MG63 (cell line): ENCODE measurements at regions not wholly inside any gene's neighbourhood (a gene's known extent, or its start where the extent isn't known, plus 50 kb on each side); places are given as distances from the start of the nearest gene placed in this dataset.

Experiments
- DNase-seq: peaks from one replicate; pipeline ENCODE4 v3.0.0-alpha.2; 2020
- H3K27me3 ChIP-seq: fragments of 250-450 bp; sonication (Bioruptor Pico); 2 replicates; pipeline ENCODE4 v1.5.1; 2020; ENCODE audit warnings: mild to moderate bottlenecking, moderate library complexity
- H3K36me3 ChIP-seq: fragments of 250-450 bp; sonication (Bioruptor Pico); 2 replicates; pipeline ENCODE4 v1.5.1; 2020; ENCODE audit warnings: mild to moderate bottlenecking, moderate library complexity
- H3K4me3 ChIP-seq: fragments of 250-450 bp; sonication (Bioruptor Pico); 2 replicates; pipeline ENCODE4 v1.5.1; 2020; ENCODE audit warnings: mild to moderate bottlenecking, moderate library complexity
- H3K9me3 ChIP-seq: fragments of 250-450 bp; sonication (Bioruptor Pico); 2 replicates; pipeline ENCODE4 v1.5.1; 2020; ENCODE audit warnings: mild to moderate bottlenecking, moderate library complexity

DNA sequence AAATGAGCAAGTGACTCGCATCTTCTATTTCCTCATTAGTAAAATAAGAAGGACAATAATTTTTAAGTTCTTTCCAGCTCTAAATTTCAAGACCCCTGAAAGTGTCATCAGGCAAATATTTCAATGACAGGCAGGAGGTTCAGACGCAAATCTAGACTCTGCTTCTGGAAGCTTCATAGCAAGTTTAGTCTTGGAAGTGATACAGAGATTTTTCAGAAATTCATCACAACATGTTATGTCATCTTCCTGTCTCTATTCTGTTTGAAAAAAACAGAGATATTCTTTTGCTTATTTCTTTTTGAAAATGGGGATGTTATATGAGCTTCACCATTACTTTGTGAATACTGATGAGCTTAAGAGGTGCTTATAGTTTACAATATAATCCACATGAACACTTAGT, 74.0 kb downstream of the C3orf85 start:
- no peaks in the 10 kb centered on the region for H3K27me3 ChIP-seq
- no peak overlapping the region for H3K4me3 ChIP-seq
- no peaks in the 10 kb centered on the region for H3K9me3 ChIP-seq
- no peak for DNase-seq
- H3K36me3 ChIP-seq, result no peaks in the 10 kb centered on the region

DNA sequence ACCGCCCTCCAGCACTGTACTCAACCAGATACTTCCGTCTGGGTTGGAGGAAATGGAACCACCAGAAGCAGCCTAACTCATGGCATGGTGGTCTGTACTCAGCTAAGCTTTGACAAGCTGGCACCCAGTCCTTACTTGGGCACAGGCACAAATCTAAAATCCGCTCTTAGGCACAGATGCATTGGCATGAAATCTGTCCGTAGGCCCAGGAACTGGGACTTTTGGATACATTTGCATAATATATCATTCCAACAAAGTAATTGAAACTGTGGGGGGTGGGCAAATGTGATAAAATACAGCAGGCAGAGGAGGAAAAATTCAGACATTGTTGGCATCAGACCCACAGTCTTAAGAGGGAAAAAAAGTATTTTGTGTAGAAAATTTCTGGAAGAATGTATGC, 75.4 kb downstream of the C3orf85 start:
- Histone ChIP-seq H3K27me3 (no peaks in the 10 kb centered on the region), H3K36me3 (no peaks in the 10 kb centered on the region), H3K4me3 (no peak overlapping the region), H3K9me3 (no peaks in the 10 kb centered on the region)
- no peak for DNase-seq

DNA sequence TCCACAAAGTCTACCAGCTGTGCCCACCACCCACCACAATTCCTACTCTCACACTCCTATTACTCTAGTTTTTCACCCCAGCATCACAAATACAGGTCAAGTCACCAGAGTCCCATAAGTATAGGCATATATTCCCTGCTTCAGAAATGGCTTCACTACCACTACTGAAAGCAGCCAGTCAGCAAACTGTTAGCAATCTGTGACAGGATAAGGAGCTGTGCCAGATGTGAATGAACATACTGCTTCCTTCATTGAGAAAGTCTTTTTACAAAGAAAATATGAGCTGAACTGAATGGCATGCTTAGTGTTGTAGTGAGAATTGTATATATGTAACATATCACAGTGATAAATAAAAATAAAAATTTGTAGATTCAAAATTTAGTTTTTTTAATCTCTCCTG, 76.8 kb downstream of the C3orf85 start:
- H3K4me3 ChIP-seq, result no peak overlapping the region
- no peaks in the 10 kb centered on the region for H3K9me3 ChIP-seq
- DNase-seq, result no peak
- no peaks in the 10 kb centered on the region for H3K36me3 ChIP-seq
- no peaks in the 10 kb centered on the region for H3K27me3 ChIP-seq

DNA sequence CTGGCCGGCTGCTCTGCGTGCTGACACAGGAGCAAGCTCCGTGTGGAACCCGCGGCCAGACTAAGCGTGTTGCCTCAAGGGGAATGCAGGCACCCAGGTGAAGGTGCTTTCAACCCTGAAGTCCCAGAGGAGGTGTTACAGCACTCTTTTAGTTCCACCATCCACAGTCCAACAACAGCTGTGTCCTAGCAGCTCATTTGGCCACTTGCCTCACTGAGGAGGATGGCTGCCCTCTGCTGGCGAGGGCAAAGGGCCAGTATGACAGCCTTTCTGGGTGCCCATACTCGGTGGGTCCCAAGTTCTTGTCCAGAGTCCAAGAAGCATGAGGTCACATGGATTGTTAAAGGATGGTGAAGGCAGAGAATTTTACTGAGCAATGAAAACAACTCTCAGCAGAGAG, 87.8 kb downstream of the C3orf85 start:
- Histone ChIP-seq H3K36me3 (no peaks in the 10 kb centered on the region), H3K9me3 (no peaks in the 10 kb centered on the region), H3K27me3 (no peaks in the 10 kb centered on the region; the same call in 1 of the 2 replicates), H3K4me3 (no peak overlapping the region)
- peak; percentile 66 for DNase-seq

DNA sequence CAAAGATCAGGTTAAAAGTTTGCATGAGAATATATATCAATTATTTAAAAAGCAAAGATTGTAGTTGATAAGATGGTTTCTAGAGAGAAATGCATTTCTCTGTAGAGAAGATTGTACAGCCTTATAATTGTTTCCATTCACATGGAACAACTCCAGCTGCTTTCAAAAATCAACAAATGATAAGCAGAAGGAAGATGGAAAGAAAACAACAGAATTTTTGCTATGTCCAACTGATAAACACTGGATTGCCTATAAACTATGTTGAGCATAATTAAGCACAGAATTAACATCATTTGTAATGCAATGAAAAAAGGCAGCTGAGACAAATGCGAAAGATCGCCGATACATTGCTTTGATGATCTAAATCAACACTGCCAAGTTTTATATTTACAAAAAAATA, 89.0 kb downstream of the C3orf85 start:
- Histone ChIP-seq H3K36me3 (no peaks in the 10 kb centered on the region), H3K4me3 (no peak overlapping the region), H3K9me3 (no peaks in the 10 kb centered on the region), H3K27me3 (no peaks in the 10 kb centered on the region; the same call in 1 of the 2 replicates)
- DNase-seq, result no peak

DNA sequence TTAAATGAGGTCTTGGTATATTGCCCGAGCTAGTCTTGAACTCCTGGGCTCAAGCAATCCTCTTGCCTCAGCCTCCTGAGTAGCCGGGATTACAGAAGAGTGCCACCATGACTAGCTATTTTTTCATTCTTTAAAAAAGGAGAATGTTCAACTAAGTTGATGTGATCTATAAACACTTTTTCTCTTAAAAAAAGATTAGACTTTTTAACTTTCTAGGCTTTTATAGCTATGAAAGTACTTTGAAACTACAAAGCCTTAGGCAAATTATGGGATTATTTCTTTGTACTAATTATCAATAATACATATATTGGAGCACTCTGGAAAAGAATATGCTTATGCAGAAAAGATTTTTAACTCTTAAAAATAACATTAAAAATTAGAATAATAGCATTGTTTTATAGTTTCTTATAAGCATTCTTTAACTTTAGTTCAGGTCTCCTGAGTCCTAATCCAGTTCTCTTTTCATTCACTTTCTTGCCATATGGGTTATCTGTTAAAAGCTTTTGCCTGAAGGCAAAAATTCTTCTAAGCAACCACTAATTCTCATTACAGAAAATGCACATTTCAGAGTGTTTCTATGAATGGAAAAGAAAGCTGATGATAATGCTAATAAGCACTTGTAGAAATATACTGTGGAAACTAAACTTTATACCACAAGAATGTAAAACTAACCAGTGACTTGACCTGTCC, 87.8 kb downstream of the DPPA2 start:
- Histone ChIP-seq H3K27me3 (no peaks in the 10 kb centered on the region; the same call in 1 of the 2 replicates), H3K9me3 (no peaks in the 10 kb centered on the region), H3K36me3 (no peaks in the 10 kb centered on the region), H3K4me3 (no peak overlapping the region)
- no peak for DNase-seq

DNA sequence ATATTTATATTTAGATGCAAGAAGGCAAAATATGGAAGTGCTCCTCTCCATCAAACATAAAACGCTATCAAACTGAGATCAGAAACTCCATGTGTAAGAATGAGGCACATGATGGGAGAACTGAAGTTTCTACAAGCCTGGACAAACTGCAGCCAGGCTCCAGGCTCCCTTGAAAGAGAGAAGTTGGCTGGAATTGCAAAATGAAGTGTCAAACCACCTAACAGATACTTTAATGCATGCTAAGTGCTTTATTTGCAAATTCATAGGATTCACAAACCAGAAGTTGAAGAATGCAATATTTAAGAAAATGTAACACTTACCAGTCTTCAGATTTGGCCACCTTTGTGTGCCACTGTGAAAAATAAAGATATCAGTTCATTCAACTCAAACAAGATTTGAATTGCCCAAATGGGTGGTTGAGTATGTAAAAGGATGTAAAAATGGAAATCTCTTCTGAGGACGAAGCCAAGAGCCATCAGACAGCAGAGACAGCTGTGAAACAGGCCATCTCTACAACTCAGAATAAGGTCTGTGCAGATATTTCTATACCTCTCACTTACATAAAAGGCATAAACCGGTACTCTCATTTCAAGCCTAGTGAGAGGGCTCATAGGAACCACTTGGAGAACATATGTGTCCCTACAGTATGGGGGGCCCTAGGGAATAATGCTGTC, 87.0 kb downstream of the DPPA2 start:
- Histone ChIP-seq H3K4me3 (no peak overlapping the region), H3K9me3 (no peaks in the 10 kb centered on the region), H3K27me3 (no peaks in the 10 kb centered on the region; the same call in 1 of the 2 replicates), H3K36me3 (no peaks in the 10 kb centered on the region)
- no peak for DNase-seq

DNA sequence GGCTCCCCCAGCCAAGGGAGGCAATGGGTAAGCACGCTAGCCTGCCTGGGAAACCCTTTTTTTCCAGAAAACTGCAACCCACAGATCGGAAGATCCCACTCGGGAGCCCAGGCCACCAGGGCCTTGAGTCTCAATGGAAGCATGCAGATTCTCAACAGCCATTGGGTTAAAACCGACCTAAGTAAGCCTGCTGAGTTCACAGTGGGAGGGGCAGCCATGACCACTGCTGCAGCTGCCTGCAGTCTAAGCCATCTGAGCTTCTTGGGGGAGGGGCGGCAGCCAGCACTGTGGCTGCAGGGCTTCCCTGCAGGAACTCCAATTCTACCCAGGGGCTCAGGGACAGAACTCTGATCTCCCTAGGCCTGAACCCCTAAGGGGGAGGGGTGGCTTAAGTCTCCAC, 82.0 kb downstream of the DPPA2 start:
- H3K27me3 ChIP-seq, result no peaks in the 10 kb centered on the region; the same call in 1 of the 2 replicates
- H3K36me3 ChIP-seq, result no peaks in the 10 kb centered on the region
- H3K4me3 ChIP-seq, result no peak overlapping the region
- no peaks in the 10 kb centered on the region for H3K9me3 ChIP-seq
- DNase-seq, result no peak

DNA sequence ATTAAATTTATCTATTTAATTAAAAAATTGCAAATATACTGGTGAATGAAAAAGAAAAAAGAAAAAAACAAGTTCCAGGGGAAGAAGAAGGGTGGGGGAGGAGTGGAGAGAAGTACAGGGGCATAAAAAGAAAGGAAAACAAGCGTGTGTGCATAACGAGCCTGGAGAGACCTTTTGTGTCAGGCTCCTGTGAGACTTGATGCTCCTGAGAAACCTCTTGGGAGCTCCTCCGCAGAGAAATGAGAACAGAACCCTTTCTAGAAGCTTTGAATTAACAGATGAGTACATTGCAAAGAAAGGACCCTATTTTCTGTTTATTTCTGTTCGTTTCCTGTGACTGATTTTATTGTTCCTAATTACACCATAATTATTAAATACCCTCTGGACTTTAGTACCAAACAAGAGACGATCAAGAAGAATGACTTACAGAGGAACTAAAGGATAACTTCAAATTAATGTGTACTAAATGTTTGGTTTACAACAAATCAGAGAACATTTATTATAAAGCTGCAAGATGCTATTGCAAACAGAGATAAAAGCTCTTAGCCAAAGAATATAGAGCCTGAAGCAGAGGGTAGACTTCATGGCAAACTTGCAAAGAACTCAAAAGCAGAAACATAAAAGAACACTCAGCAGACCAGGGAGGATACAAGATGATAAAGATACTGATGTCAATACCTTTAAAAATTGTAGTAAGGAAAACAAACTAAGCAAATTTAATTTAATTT, 74.7 kb downstream of the DPPA2 start:
- Histone ChIP-seq H3K27me3 (no peaks in the 10 kb centered on the region; the same call in 1 of the 2 replicates), H3K36me3 (no peaks in the 10 kb centered on the region), H3K4me3 (no peak overlapping the region), H3K9me3 (no peaks in the 10 kb centered on the region)
- no peak for DNase-seq

DNA sequence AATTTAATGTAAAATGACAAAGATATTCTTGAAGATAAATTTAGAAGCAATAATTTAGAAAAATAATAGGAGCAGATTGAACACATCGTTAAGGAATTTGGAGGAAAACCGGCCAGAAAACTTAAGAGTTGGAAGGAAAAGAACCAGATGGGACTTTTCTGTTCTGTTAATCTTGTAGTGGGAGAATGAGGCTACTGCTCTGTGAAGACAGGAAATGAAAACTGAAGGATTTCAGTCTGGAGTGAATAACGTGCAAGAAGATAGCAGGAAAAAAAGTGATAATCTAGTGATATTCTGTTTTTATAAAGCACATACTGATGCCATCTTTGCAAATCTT, 74.2 kb downstream of the DPPA2 start:
- H3K9me3 ChIP-seq, result no peaks in the 10 kb centered on the region
- no peak for DNase-seq
- no peaks in the 10 kb centered on the region for H3K36me3 ChIP-seq
- H3K27me3 ChIP-seq, result no peaks in the 10 kb centered on the region; the same call in 1 of the 2 replicates
- H3K4me3 ChIP-seq, result no peak overlapping the region
